ENCODE measurements at regions not wholly inside any gene's neighbourhood (a gene's known extent, or its start where the extent isn't known, plus 50 kb on each side); places are given as distances from the start of the nearest gene placed in this dataset.

DNA sequence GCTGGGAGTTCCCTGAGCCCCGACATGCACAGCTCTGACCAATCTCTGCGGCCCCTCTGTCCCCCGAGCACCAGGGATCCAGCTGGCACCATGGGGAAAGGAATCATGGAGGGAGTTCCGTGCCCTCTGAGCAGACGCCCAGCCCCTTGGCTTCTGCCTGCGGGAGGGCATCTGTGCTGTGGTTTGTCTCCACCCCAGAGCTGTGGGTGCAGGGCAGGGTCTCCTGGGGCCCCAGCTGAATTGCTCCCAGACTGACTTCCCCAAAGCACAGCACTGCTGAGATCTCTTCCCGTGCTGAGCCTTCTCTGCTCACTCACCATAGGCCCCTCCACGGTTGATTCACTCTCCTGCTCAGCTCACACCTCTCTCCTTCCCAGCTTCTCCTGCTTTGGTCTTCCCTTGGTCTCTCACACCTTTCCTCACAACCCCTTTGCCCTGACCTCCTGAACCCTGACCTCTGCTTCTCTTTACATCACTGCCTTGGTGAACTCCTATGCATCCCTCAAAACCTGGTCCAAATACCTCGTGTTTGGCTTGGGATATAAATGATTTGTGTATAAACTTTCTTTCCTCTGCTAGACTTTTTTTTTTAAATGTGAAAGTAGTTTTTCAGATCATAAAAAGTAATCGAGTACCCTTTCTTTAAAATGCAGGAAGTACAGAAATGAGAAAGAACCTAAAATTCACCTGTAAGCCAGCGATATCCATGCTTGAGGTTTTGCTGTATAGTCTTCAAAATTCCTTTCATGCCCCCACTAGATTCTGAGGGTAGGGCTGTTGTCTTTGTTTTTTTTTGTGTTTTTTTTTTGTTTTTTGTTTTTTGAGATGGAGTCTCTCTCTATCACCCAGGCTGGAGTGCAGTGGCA lies 265.3 kb downstream of the SEC14L1 start:
- intact Hi-C loops (cut with micrococcal nuclease) (no loop called here), in situ Hi-C loops (cut with MboI) (no loop called here)
- ChIA-PET CTCF (ENCODE audit: low intra/inter-chr PET ratio) (no interaction called here), POLR2A (interaction anchor here (0.6 to 1.3 kb wide), 4 partner anchors 10 to 294 kb away, joined by 3 to 4 read pairs (median 3); no protein-coding TSS in a partner anchor)
- H2AFZ ChIP-seq (ENCODE audit: low read depth, low read length) = no peak overlapping the region
- no peaks in the 10 kb centered on the region for H3K9me1 ChIP-seq (ENCODE audit: control insufficient read depth, insufficient read depth, low read length)
- H3K27ac ChIP-seq (ENCODE audit: extremely low read depth, low read depth, low read length) = no peak overlapping the region
- peaks cover 1 to 33% of the 10 kb centered on the region in 2 experiments; a peak in 3 of 5 replicates for H3K4me1 ChIP-seq (replicated peaks in 1 of 2; ENCODE audit: control insufficient read depth in 2 of 2, insufficient read depth in 2 of 2, low read length in 2 of 2)
- FAIRE-seq (no peak), DNase-seq (ENCODE audit: extremely low read depth in 1 of 4, low spot score in 3 of 4) (no peak), ATAC-seq (no peak)
- peaks cover 25% of the 10 kb centered on the region; the same call in 2 of the 3 replicates for H3K36me3 ChIP-seq (ENCODE audit: control insufficient read depth, insufficient read depth, low read length)
- no peak overlapping the region for H3K4me3 ChIP-seq
- peaks cover 4% of the 10 kb centered on the region; the same call in 2 of the 3 replicates for H3K79me2 ChIP-seq (ENCODE audit: control insufficient read depth, insufficient read depth, low read length)
- peaks cover 19% of the 10 kb centered on the region; the same call in 1 of the 2 replicates for H4K20me1 ChIP-seq (replicated peaks; ENCODE audit: control insufficient read depth, insufficient read depth, low read length)
- no peak for TF ChIP-seq ZNF197 (CRISPR knock-in tag; IDR thresholded peaks at IDR 0.05; ENCODE audit: low read depth)
- TF ChIP-seq HNRNPK (IDR thresholded peaks at IDR 0.05; ENCODE audit: low read depth, low read length, poor library complexity, severe bottlenecking) = no peak
- no peak for TF ChIP-seq NR2C1 (IDR thresholded peaks at IDR 0.05)
- TF ChIP-seq NR2C1 (tag; IDR thresholded peaks at IDR 0.05) = peak; percentile 50; the same call in 1 of the 2 replicates
- no peak for TF ChIP-seq NR2C2 (CRISPR knock-in tag; IDR thresholded peaks at IDR 0.05)
- peak; percentile 18; the same call in 1 of the 2 replicates for TF ChIP-seq NR2C2 (tag; IDR thresholded peaks at IDR 0.05)
- no peak for TF ChIP-seq ZNF239 (CRISPR knock-in tag; IDR thresholded peaks at IDR 0.05)
- H3K9me3 ChIP-seq (replicated peaks; ENCODE audit: control insufficient read depth, insufficient read depth, low read depth, low read length) = no peaks in the 10 kb centered on the region
- 77% methylated on average over 11 of the region's 11 CpGs for WGBS (ENCODE audit: insufficient coverage, low coverage, missing lambda C conversion rate)
- peak overlapping the region in 1 of 2 experiments; percentile 63; a peak in 1 of 4 replicates for H3K9ac ChIP-seq (ENCODE audit: insufficient read depth in 1 of 2, low read depth in 2 of 2, low read length in 2 of 2)
- no TSS peak for BruUV-seq (replicated peaks)
- H3K4me2 ChIP-seq (ENCODE audit: insufficient read depth, low read length) = no peak overlapping the region
- H3K27me3 ChIP-seq (ENCODE audit: control insufficient read depth in 2 of 2, insufficient read depth in 2 of 2, low read length in 2 of 2) = no peaks in the 10 kb centered on the region
